ENCODE measurements at regions not wholly inside any gene's neighbourhood (a gene's known extent, or its start where the extent isn't known, plus 50 kb on each side); places are given as distances from the start of the nearest gene placed in this dataset.

GRCh38 chr5:167348251-167348926 lies 943.1 kb upstream of the WWC1 start:
- Histone ChIP-seq H3K9me3 (ENCODE audit: low read length) (no peaks in the 10 kb centered on the region), H3K27me3 (ENCODE audit: insufficient read depth, low read length) (no peaks in the 10 kb centered on the region), H3K4me1 (ENCODE audit: insufficient read depth, low read length) (peaks cover 14% of the 10 kb centered on the region), H3K36me3 (ENCODE audit: insufficient read depth, low read length) (no peaks in the 10 kb centered on the region), H3K4me3 (ENCODE audit: low read length) (no peak overlapping the region), H2AFZ (ENCODE audit: low read depth, low read length) (no peak overlapping the region)

GRCh38 chr5:167348980-167349379 lies 942.5 kb upstream of the WWC1 start:
- no peak overlapping the region for H3K4me3 ChIP-seq (ENCODE audit: low read length)
- H2AFZ ChIP-seq (ENCODE audit: low read depth, low read length): no peak overlapping the region
- H3K9me3 ChIP-seq (ENCODE audit: low read length): no peaks in the 10 kb centered on the region
- H3K4me1 ChIP-seq (ENCODE audit: insufficient read depth, low read length): peaks cover 14% of the 10 kb centered on the region
- no peaks in the 10 kb centered on the region for H3K27me3 ChIP-seq (ENCODE audit: insufficient read depth, low read length)
- no peaks in the 10 kb centered on the region for H3K36me3 ChIP-seq (ENCODE audit: insufficient read depth, low read length)

GRCh38 chr5:167351316-167351715 lies 940.1 kb upstream of the WWC1 start:
- H2AFZ ChIP-seq (ENCODE audit: low read depth, low read length): no peak overlapping the region

GRCh38 chr5:167352801-167353200 lies 938.6 kb upstream of the WWC1 start:
- no peaks in the 10 kb centered on the region for H3K9me3 ChIP-seq (ENCODE audit: low read length)
- no peak overlapping the region for H2AFZ ChIP-seq (ENCODE audit: low read depth, low read length)
- no peaks in the 10 kb centered on the region for H3K36me3 ChIP-seq (ENCODE audit: insufficient read depth, low read length)
- no peaks in the 10 kb centered on the region for H3K27me3 ChIP-seq (ENCODE audit: insufficient read depth, low read length)
- H3K4me1 ChIP-seq (ENCODE audit: insufficient read depth, low read length): peaks cover 22% of the 10 kb centered on the region
- no peak overlapping the region for H3K4me3 ChIP-seq (ENCODE audit: low read length)

More at GRCh38 chr5:167351316-167351715, 940.1 kb upstream of the WWC1 start:
- H3K27me3 ChIP-seq (ENCODE audit: insufficient read depth, low read length): no peaks in the 10 kb centered on the region
- H3K4me3 ChIP-seq (ENCODE audit: low read length): no peak overlapping the region
- H3K36me3 ChIP-seq (ENCODE audit: insufficient read depth, low read length): no peaks in the 10 kb centered on the region
- H3K4me1 ChIP-seq (ENCODE audit: insufficient read depth, low read length): peaks cover 22% of the 10 kb centered on the region
- no peaks in the 10 kb centered on the region for H3K9me3 ChIP-seq (ENCODE audit: low read length)

GRCh38 chr5:167355346-167355745 lies 936.1 kb upstream of the WWC1 start:
- no peaks in the 10 kb centered on the region for H3K9me3 ChIP-seq (ENCODE audit: low read length)
- no peak overlapping the region for H2AFZ ChIP-seq (ENCODE audit: low read depth, low read length)
- no peak overlapping the region for H3K4me3 ChIP-seq (ENCODE audit: low read length)

GRCh38 chr5:167356374-167356773 lies 935.1 kb upstream of the WWC1 start:
- no peaks in the 10 kb centered on the region for H3K9me3 ChIP-seq (ENCODE audit: low read length)
- H3K27me3 ChIP-seq (ENCODE audit: insufficient read depth, low read length): no peaks in the 10 kb centered on the region
- no peaks in the 10 kb centered on the region for H3K36me3 ChIP-seq (ENCODE audit: insufficient read depth, low read length)
- no peak overlapping the region for H2AFZ ChIP-seq (ENCODE audit: low read depth, low read length)
- no peak overlapping the region for H3K4me3 ChIP-seq (ENCODE audit: low read length)
- H3K4me1 ChIP-seq (ENCODE audit: insufficient read depth, low read length): peaks cover 30% of the 10 kb centered on the region

More at GRCh38 chr5:167355346-167355745, 936.1 kb upstream of the WWC1 start:
- Histone ChIP-seq H3K36me3 (ENCODE audit: insufficient read depth, low read length) (no peaks in the 10 kb centered on the region), H3K4me1 (ENCODE audit: insufficient read depth, low read length) (peaks cover 32% of the 10 kb centered on the region), H3K27me3 (ENCODE audit: insufficient read depth, low read length) (no peaks in the 10 kb centered on the region)

GRCh38 chr5:167358868-167359492 lies 932.5 kb upstream of the WWC1 start:
- Histone ChIP-seq H3K4me1 (ENCODE audit: insufficient read depth, low read length) (peaks cover 18% of the 10 kb centered on the region), H2AFZ (ENCODE audit: low read depth, low read length) (no peak overlapping the region), H3K9me3 (ENCODE audit: low read length) (no peaks in the 10 kb centered on the region), H3K36me3 (ENCODE audit: insufficient read depth, low read length) (no peaks in the 10 kb centered on the region), H3K27me3 (ENCODE audit: insufficient read depth, low read length) (no peaks in the 10 kb centered on the region), H3K4me3 (ENCODE audit: low read length) (no peak overlapping the region)

GRCh38 chr5:167361795-167362194 lies 929.6 kb upstream of the WWC1 start:
- Histone ChIP-seq H2AFZ (ENCODE audit: low read depth, low read length) (no peak overlapping the region), H3K9me3 (ENCODE audit: low read length) (no peaks in the 10 kb centered on the region), H3K27me3 (ENCODE audit: insufficient read depth, low read length) (no peaks in the 10 kb centered on the region), H3K36me3 (ENCODE audit: insufficient read depth, low read length) (no peaks in the 10 kb centered on the region), H3K4me1 (ENCODE audit: insufficient read depth, low read length) (peaks cover 9% of the 10 kb centered on the region), H3K4me3 (ENCODE audit: low read length) (no peak overlapping the region)

GRCh38 chr5:167363065-167363464 lies 928.4 kb upstream of the WWC1 start:
- Histone ChIP-seq H2AFZ (ENCODE audit: low read depth, low read length) (no peak overlapping the region), H3K27me3 (ENCODE audit: insufficient read depth, low read length) (no peaks in the 10 kb centered on the region), H3K4me3 (ENCODE audit: low read length) (no peak overlapping the region), H3K4me1 (ENCODE audit: insufficient read depth, low read length) (peaks cover 9% of the 10 kb centered on the region), H3K36me3 (ENCODE audit: insufficient read depth, low read length) (no peaks in the 10 kb centered on the region), H3K9me3 (ENCODE audit: low read length) (no peaks in the 10 kb centered on the region)

GRCh38 chr5:167375125-167375524 lies 916.3 kb upstream of the WWC1 start:
- Histone ChIP-seq H3K36me3 (ENCODE audit: insufficient read depth, low read length) (no peaks in the 10 kb centered on the region), H3K4me1 (ENCODE audit: insufficient read depth, low read length) (no peaks in the 10 kb centered on the region), H3K9me3 (ENCODE audit: low read length) (no peaks in the 10 kb centered on the region), H3K27me3 (ENCODE audit: insufficient read depth, low read length) (no peaks in the 10 kb centered on the region), H2AFZ (ENCODE audit: low read depth, low read length) (no peak overlapping the region), H3K4me3 (ENCODE audit: low read length) (no peak overlapping the region)

GRCh38 chr5:167378894-167379723 lies 912.3 kb upstream of the WWC1 start:
- Histone ChIP-seq H3K4me3 (ENCODE audit: low read length) (no peak overlapping the region), H3K4me1 (ENCODE audit: insufficient read depth, low read length) (no peaks in the 10 kb centered on the region), H3K36me3 (ENCODE audit: insufficient read depth, low read length) (no peaks in the 10 kb centered on the region), H3K9me3 (ENCODE audit: low read length) (no peaks in the 10 kb centered on the region), H3K27me3 (ENCODE audit: insufficient read depth, low read length) (no peaks in the 10 kb centered on the region), H2AFZ (ENCODE audit: low read depth, low read length) (no peak overlapping the region)

GRCh38 chr5:167381457-167381856 lies 910.0 kb upstream of the WWC1 start:
- H3K9me3 ChIP-seq (ENCODE audit: low read length): no peaks in the 10 kb centered on the region
- H3K36me3 ChIP-seq (ENCODE audit: insufficient read depth, low read length): no peaks in the 10 kb centered on the region
- H3K4me1 ChIP-seq (ENCODE audit: insufficient read depth, low read length): no peaks in the 10 kb centered on the region
- H3K27me3 ChIP-seq (ENCODE audit: insufficient read depth, low read length): no peaks in the 10 kb centered on the region
- H3K4me3 ChIP-seq (ENCODE audit: low read length): no peak overlapping the region
- no peak overlapping the region for H2AFZ ChIP-seq (ENCODE audit: low read depth, low read length)

GRCh38 chr5:167389537-167389936 lies 901.9 kb upstream of the WWC1 start:
- Histone ChIP-seq H2AFZ (ENCODE audit: low read depth, low read length) (no peak overlapping the region), H3K36me3 (ENCODE audit: insufficient read depth, low read length) (no peaks in the 10 kb centered on the region), H3K4me3 (ENCODE audit: low read length) (no peak overlapping the region), H3K9me3 (ENCODE audit: low read length) (no peaks in the 10 kb centered on the region), H3K4me1 (ENCODE audit: insufficient read depth, low read length) (peaks cover 7% of the 10 kb centered on the region), H3K27me3 (ENCODE audit: insufficient read depth, low read length) (no peaks in the 10 kb centered on the region)

All from neuron (in vitro differentiated cells).